Hematopoietic multipotent progenitor cell treated with erythropoietin and hydrocortisone succinate and interleukin-3 and kit ligand, for 4 days (in vitro differentiated cells): ENCODE measurements at regions not wholly inside any gene's neighbourhood (a gene's known extent, or its start where the extent isn't known, plus 50 kb on each side); places are given as distances from the start of the nearest gene placed in this dataset.

Experiments used
- DNase-seq: peaks from one replicate; pipeline ENCODE4 v3.0.0-alpha.2; 2015

- DNase-seq = no peak
Observed at GRCh38 chr7:20952916-20953315, 166.2 kb upstream of the SP8 start.

GRCh38 chr7:20954711-20955619 lies 168.3 kb upstream of the SP8 start:
- no peak for DNase-seq

GRCh38 chr7:20958572-20958971 lies 171.9 kb upstream of the SP8 start:
- no peak for DNase-seq

- no peak for DNase-seq
Observed at GRCh38 chr7:20959281-20959680, 172.6 kb upstream of the SP8 start.

- no peak for DNase-seq
Observed at GRCh38 chr7:20963556-20964280, 177.0 kb upstream of the SP8 start.

GRCh38 chr7:20964281-20964918 lies 177.7 kb upstream of the SP8 start:
- DNase-seq = peak; percentile 0

- no peak for DNase-seq
Observed at GRCh38 chr7:20971219-20971618, 184.5 kb upstream of the SP8 start.

GRCh38 chr7:20980232-20980631 lies 193.5 kb upstream of the SP8 start:
- no peak for DNase-seq

- no peak for DNase-seq
Observed at GRCh38 chr7:20980668-20981264, 194.1 kb upstream of the SP8 start.

- no peak for DNase-seq
Observed at GRCh38 chr7:20988340-20988739, 201.7 kb upstream of the SP8 start.

- no peak for DNase-seq
Observed at GRCh38 chr7:20991544-20991943, 204.9 kb upstream of the SP8 start.

- no peak for DNase-seq
Observed at GRCh38 chr7:20993693-20994092, 207.0 kb upstream of the SP8 start.

- no peak for DNase-seq
Observed at GRCh38 chr7:20998309-20998708, 211.6 kb upstream of the SP8 start.

GRCh38 chr7:21011153-21011552 lies 224.5 kb upstream of the SP8 start:
- no peak for DNase-seq

- no peak for DNase-seq
Observed at GRCh38 chr7:21013765-21014539, 227.3 kb upstream of the SP8 start.

GRCh38 chr7:21020667-21021066 lies 234.0 kb upstream of the SP8 start:
- DNase-seq = no peak

GRCh38 chr7:21023841-21024484 lies 237.3 kb upstream of the SP8 start:
- DNase-seq = no peak

GRCh38 chr7:21024485-21024867 lies 237.8 kb upstream of the SP8 start:
- DNase-seq = no peak

- DNase-seq = peak; percentile 14
Observed at GRCh38 chr7:21028186-21028585, 241.5 kb upstream of the SP8 start.

- DNase-seq = no peak
Observed at GRCh38 chr7:21028599-21028998, 241.9 kb upstream of the SP8 start.

- DNase-seq = no peak
Observed at GRCh38 chr7:21029006-21029405, 242.3 kb upstream of the SP8 start.
